A549 (cell line): ENCODE measurements at regions not wholly inside any gene's neighbourhood (a gene's known extent, or its start where the extent isn't known, plus 50 kb on each side); places are given as distances from the start of the nearest gene placed in this dataset.

Experiments
- ESRRA ChIP-seq: fragments of 150-350 bp; IDR thresholded peaks from 2 replicates; pipeline ENCODE4 v1.6.1; 2014; ENCODE audit warnings: mild to moderate bottlenecking, low read length, borderline replicate concordance
- GATA3 ChIP-seq: IDR thresholded peaks from 2 replicates; pipeline ENCODE4 v1.6.1; 2012; ENCODE audit warnings: borderline replicate concordance
- HDAC2 ChIP-seq: fragments of 200-600 bp; sonication (generic); IDR thresholded peaks from 2 replicates; pipeline ENCODE4 v1.6.1; 2016
- JUNB ChIP-seq: fragments of >200 bp; sonication (Bioruptor Twin); formaldehyde crosslinking; IDR thresholded peaks from 2 replicates; pipeline ENCODE4 v1.6.1; 2016
- KDM1A ChIP-seq: fragments of 200-600 bp; sonication (generic); IDR thresholded peaks from 2 replicates; pipeline ENCODE4 v1.6.1; 2016; ENCODE audit warnings: low read depth, mild to moderate bottlenecking
- MYC ChIP-seq: IDR thresholded peaks from 2 replicates; pipeline ENCODE4 v1.6.1; 2012; ENCODE audit warnings: mild to moderate bottlenecking, inconsistent platforms, low read length, improper control_type of control experiment, borderline replicate concordance
- NR3C1 ChIP-seq: fragments of >200 bp; sonication (Bioruptor Twin); formaldehyde crosslinking; IDR thresholded peaks from 3 replicates; pipeline ENCODE4 v1.6.1; 2017
- RCOR1 ChIP-seq: fragments of 150-350 bp; IDR thresholded peaks from 2 replicates; pipeline ENCODE4 v1.6.1; 2014; ENCODE audit warnings: antibody characterized with exemption, low read length, low read depth
- SREBF2 ChIP-seq: fragments of 450-650 bp; IDR thresholded peaks from 2 replicates; pipeline ENCODE4 v1.6.1; 2014; ENCODE audit warnings: mild to moderate bottlenecking, moderate library complexity
- ZC3H11A ChIP-seq: fragments of 450-650 bp; IDR thresholded peaks from 2 replicates; pipeline ENCODE4 v1.6.1; 2014; ENCODE audit warnings: antibody characterized with exemption, mild to moderate bottlenecking
- TF ChIP-seq, protein P1 (sequence below): fragments of >200 bp; sonication (Bioruptor Twin); formaldehyde crosslinking; IDR thresholded peaks from 3 replicates; pipeline ENCODE4 v1.5.1; 2016
- TF ChIP-seq, protein P2 (sequence below): fragments of 450-650 bp; IDR thresholded peaks from 2 replicates; pipeline ENCODE4 v1.6.1; 2014; ENCODE audit warnings: antibody characterized with exemption

- TF ChIP-seq RCOR1 (no peak), SREBF2 (no peak), KDM1A (no peak), JUNB (no peak), GATA3 (no peak), HDAC2 (no peak), NR3C1 (no peak), MYC (no peak), ESRRA (no peak), ZC3H11A (no peak)
- TF ChIP-seq, protein P1, sequence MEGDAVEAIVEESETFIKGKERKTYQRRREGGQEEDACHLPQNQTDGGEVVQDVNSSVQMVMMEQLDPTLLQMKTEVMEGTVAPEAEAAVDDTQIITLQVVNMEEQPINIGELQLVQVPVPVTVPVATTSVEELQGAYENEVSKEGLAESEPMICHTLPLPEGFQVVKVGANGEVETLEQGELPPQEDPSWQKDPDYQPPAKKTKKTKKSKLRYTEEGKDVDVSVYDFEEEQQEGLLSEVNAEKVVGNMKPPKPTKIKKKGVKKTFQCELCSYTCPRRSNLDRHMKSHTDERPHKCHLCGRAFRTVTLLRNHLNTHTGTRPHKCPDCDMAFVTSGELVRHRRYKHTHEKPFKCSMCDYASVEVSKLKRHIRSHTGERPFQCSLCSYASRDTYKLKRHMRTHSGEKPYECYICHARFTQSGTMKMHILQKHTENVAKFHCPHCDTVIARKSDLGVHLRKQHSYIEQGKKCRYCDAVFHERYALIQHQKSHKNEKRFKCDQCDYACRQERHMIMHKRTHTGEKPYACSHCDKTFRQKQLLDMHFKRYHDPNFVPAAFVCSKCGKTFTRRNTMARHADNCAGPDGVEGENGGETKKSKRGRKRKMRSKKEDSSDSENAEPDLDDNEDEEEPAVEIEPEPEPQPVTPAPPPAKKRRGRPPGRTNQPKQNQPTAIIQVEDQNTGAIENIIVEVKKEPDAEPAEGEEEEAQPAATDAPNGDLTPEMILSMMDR = no peak
- TF ChIP-seq, protein P2, sequence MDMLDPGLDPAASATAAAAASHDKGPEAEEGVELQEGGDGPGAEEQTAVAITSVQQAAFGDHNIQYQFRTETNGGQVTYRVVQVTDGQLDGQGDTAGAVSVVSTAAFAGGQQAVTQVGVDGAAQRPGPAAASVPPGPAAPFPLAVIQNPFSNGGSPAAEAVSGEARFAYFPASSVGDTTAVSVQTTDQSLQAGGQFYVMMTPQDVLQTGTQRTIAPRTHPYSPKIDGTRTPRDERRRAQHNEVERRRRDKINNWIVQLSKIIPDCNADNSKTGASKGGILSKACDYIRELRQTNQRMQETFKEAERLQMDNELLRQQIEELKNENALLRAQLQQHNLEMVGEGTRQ = no peak
These were observed 409.4 kb downstream of the IRS2 start for GRCh38 chr13:109376936-109377335.
